T-helper 1 cell treated with Interleukin-12 subunit alpha and Interleukin-12 subunit beta and Interleukin-4 antibody, amounts not matched to agents 30 μg/mL and 1 μg/mL, for 36 hours (primary cell): ENCODE measurements at regions not wholly inside any gene's neighbourhood (a gene's known extent, or its start where the extent isn't known, plus 50 kb on each side); places are given as distances from the start of the nearest gene placed in this dataset.

Source experiments
- H3K27ac Mint-ChIP-seq: one replicate; pipeline ENCODE4 v1.8.0; 2021; ENCODE audit warnings: mild to moderate bottlenecking, mixed read lengths
- H3K27me3 Mint-ChIP-seq: one replicate; pipeline ENCODE4 v1.8.0; 2021; ENCODE audit warnings: low read depth, mixed read lengths
- H3K36me3 Mint-ChIP-seq: one replicate; pipeline ENCODE4 v1.8.0; 2021; ENCODE audit warnings: low read depth, mixed read lengths
- H3K4me1 Mint-ChIP-seq: one replicate; pipeline ENCODE4 v1.8.0; 2021; ENCODE audit warnings: low read depth, mixed read lengths
- H3K4me3 Mint-ChIP-seq: one replicate; pipeline ENCODE4 v1.8.0; 2021; ENCODE audit warnings: mild to moderate bottlenecking, moderate library complexity, mixed read lengths
- H3K9me3 Mint-ChIP-seq: one replicate; pipeline ENCODE4 v1.8.0; 2021; ENCODE audit warnings: mixed read lengths

- Mint-ChIP-seq H3K4me1 (no peaks in the 10 kb centered on the region), H3K36me3 (no peaks in the 10 kb centered on the region), H3K27me3 (no peaks in the 10 kb centered on the region), H3K27ac (no peak overlapping the region), H3K9me3 (no peaks in the 10 kb centered on the region), H3K4me3 (no peak overlapping the region)
Measured at GRCh38 chr9:30676651-30677050, 1707.8 kb upstream of the ACO1 start.

- Mint-ChIP-seq H3K4me1 (no peaks in the 10 kb centered on the region), H3K36me3 (no peaks in the 10 kb centered on the region), H3K9me3 (no peaks in the 10 kb centered on the region), H3K27me3 (no peaks in the 10 kb centered on the region), H3K4me3 (no peak overlapping the region), H3K27ac (no peak overlapping the region)
Measured at GRCh38 chr9:30677221-30677620, 1707.2 kb upstream of the ACO1 start.

- no peaks in the 10 kb centered on the region for H3K9me3 Mint-ChIP-seq
- H3K36me3 Mint-ChIP-seq, result no peaks in the 10 kb centered on the region
- H3K4me1 Mint-ChIP-seq, result no peaks in the 10 kb centered on the region
- no peaks in the 10 kb centered on the region for H3K27me3 Mint-ChIP-seq
- H3K27ac Mint-ChIP-seq, result no peak overlapping the region
- H3K4me3 Mint-ChIP-seq, result no peak overlapping the region
Measured at GRCh38 chr9:30688801-30689200, 1695.6 kb upstream of the ACO1 start.

- Mint-ChIP-seq H3K4me3 (no peak overlapping the region), H3K36me3 (no peaks in the 10 kb centered on the region), H3K27ac (no peak overlapping the region), H3K27me3 (no peaks in the 10 kb centered on the region), H3K9me3 (no peaks in the 10 kb centered on the region), H3K4me1 (no peaks in the 10 kb centered on the region)
Measured at GRCh38 chr9:30697958-30698357, 1686.5 kb upstream of the ACO1 start.

GRCh38 chr9:30711591-30711990, 1672.9 kb upstream of the ACO1 start:
- H3K4me3 Mint-ChIP-seq, result no peak overlapping the region
- no peaks in the 10 kb centered on the region for H3K36me3 Mint-ChIP-seq
- H3K27ac Mint-ChIP-seq, result no peak overlapping the region
- no peaks in the 10 kb centered on the region for H3K27me3 Mint-ChIP-seq
- no peaks in the 10 kb centered on the region for H3K4me1 Mint-ChIP-seq
- H3K9me3 Mint-ChIP-seq, result no peaks in the 10 kb centered on the region

GRCh38 chr9:30713243-30713642, 1671.2 kb upstream of the ACO1 start:
- Mint-ChIP-seq H3K4me3 (no peak overlapping the region), H3K27ac (no peak overlapping the region), H3K27me3 (no peaks in the 10 kb centered on the region), H3K4me1 (no peaks in the 10 kb centered on the region), H3K9me3 (no peaks in the 10 kb centered on the region), H3K36me3 (no peaks in the 10 kb centered on the region)

- no peak overlapping the region for H3K4me3 Mint-ChIP-seq
- H3K27ac Mint-ChIP-seq, result no peak overlapping the region
- no peaks in the 10 kb centered on the region for H3K9me3 Mint-ChIP-seq
- no peaks in the 10 kb centered on the region for H3K4me1 Mint-ChIP-seq
- H3K27me3 Mint-ChIP-seq, result no peaks in the 10 kb centered on the region
- no peaks in the 10 kb centered on the region for H3K36me3 Mint-ChIP-seq
Measured at GRCh38 chr9:30714389-30714788, 1670.1 kb upstream of the ACO1 start.

GRCh38 chr9:30718483-30718882, 1666.0 kb upstream of the ACO1 start:
- no peaks in the 10 kb centered on the region for H3K36me3 Mint-ChIP-seq
- H3K4me1 Mint-ChIP-seq, result no peaks in the 10 kb centered on the region
- no peak overlapping the region for H3K27ac Mint-ChIP-seq
- no peak overlapping the region for H3K4me3 Mint-ChIP-seq
- H3K27me3 Mint-ChIP-seq, result no peaks in the 10 kb centered on the region
- H3K9me3 Mint-ChIP-seq, result no peaks in the 10 kb centered on the region

- H3K9me3 Mint-ChIP-seq, result no peaks in the 10 kb centered on the region
- H3K4me3 Mint-ChIP-seq, result no peak overlapping the region
- H3K36me3 Mint-ChIP-seq, result no peaks in the 10 kb centered on the region
- no peak overlapping the region for H3K27ac Mint-ChIP-seq
- no peaks in the 10 kb centered on the region for H3K4me1 Mint-ChIP-seq
- H3K27me3 Mint-ChIP-seq, result no peaks in the 10 kb centered on the region
Measured at GRCh38 chr9:30722065-30722464, 1662.4 kb upstream of the ACO1 start.

- H3K4me1 Mint-ChIP-seq, result no peaks in the 10 kb centered on the region
Measured at GRCh38 chr9:30723656-30724055, 1660.8 kb upstream of the ACO1 start.

GRCh38 chr9:30732060-30732459, 1652.4 kb upstream of the ACO1 start:
- H3K36me3 Mint-ChIP-seq, result no peaks in the 10 kb centered on the region
- H3K27me3 Mint-ChIP-seq, result no peaks in the 10 kb centered on the region
- H3K4me3 Mint-ChIP-seq, result no peak overlapping the region
- H3K27ac Mint-ChIP-seq, result no peak overlapping the region
- H3K9me3 Mint-ChIP-seq, result no peaks in the 10 kb centered on the region
- H3K4me1 Mint-ChIP-seq, result no peaks in the 10 kb centered on the region

More at GRCh38 chr9:30723656-30724055, 1660.8 kb upstream of the ACO1 start:
- Mint-ChIP-seq H3K4me3 (no peak overlapping the region), H3K27ac (no peak overlapping the region), H3K27me3 (no peaks in the 10 kb centered on the region), H3K9me3 (no peaks in the 10 kb centered on the region), H3K36me3 (no peaks in the 10 kb centered on the region)

GRCh38 chr9:30744871-30745270, 1639.6 kb upstream of the ACO1 start:
- Mint-ChIP-seq H3K9me3 (no peaks in the 10 kb centered on the region), H3K27ac (no peak overlapping the region), H3K4me1 (no peaks in the 10 kb centered on the region), H3K36me3 (no peaks in the 10 kb centered on the region), H3K4me3 (no peak overlapping the region), H3K27me3 (no peaks in the 10 kb centered on the region)

- Mint-ChIP-seq H3K27ac (no peak overlapping the region), H3K27me3 (no peaks in the 10 kb centered on the region), H3K4me3 (no peak overlapping the region), H3K9me3 (no peaks in the 10 kb centered on the region), H3K4me1 (no peaks in the 10 kb centered on the region), H3K36me3 (no peaks in the 10 kb centered on the region)
Measured at GRCh38 chr9:30746589-30746988, 1637.9 kb upstream of the ACO1 start.

- no peaks in the 10 kb centered on the region for H3K27me3 Mint-ChIP-seq
- no peak overlapping the region for H3K27ac Mint-ChIP-seq
- H3K4me3 Mint-ChIP-seq, result no peak overlapping the region
- H3K36me3 Mint-ChIP-seq, result no peaks in the 10 kb centered on the region
- H3K9me3 Mint-ChIP-seq, result no peaks in the 10 kb centered on the region
- no peaks in the 10 kb centered on the region for H3K4me1 Mint-ChIP-seq
Measured at GRCh38 chr9:30757723-30758122, 1626.7 kb upstream of the ACO1 start.

GRCh38 chr9:30758726-30759446, 1625.6 kb upstream of the ACO1 start:
- Mint-ChIP-seq H3K4me3 (no peak overlapping the region), H3K4me1 (no peaks in the 10 kb centered on the region), H3K27me3 (no peaks in the 10 kb centered on the region), H3K27ac (no peak overlapping the region), H3K36me3 (no peaks in the 10 kb centered on the region), H3K9me3 (no peaks in the 10 kb centered on the region)

- Mint-ChIP-seq H3K9me3 (no peaks in the 10 kb centered on the region), H3K4me1 (no peaks in the 10 kb centered on the region), H3K27me3 (no peaks in the 10 kb centered on the region), H3K36me3 (no peaks in the 10 kb centered on the region), H3K27ac (no peak overlapping the region), H3K4me3 (no peak overlapping the region)
Measured at GRCh38 chr9:30765318-30765717, 1619.1 kb upstream of the ACO1 start.
